GM23248 (cell line): ENCODE measurements at regions not wholly inside any gene's neighbourhood (a gene's known extent, or its start where the extent isn't known, plus 50 kb on each side); places are given as distances from the start of the nearest gene placed in this dataset.

Experiments used
- DNase-seq: peaks from one replicate; pipeline ENCODE4 v3.0.0-alpha.2; 2015
- H2AFZ ChIP-seq: fragments of 200-600 bp; sonication (generic); 2 replicates; pipeline ENCODE4 v1.6.1; 2016; ENCODE audit warnings: antibody characterized with exemption
- H3F3A ChIP-seq: fragments of 200-600 bp; sonication (generic); 2 replicates; pipeline ENCODE4 v1.6.1; 2016; ENCODE audit warnings: mild to moderate bottlenecking, antibody characterized with exemption, mixed run types; ENCODE audit not compliant: insufficient read depth
- H3K27ac ChIP-seq: fragments of 200-600 bp; sonication (generic); 2 replicates; pipeline ENCODE4 v1.5.1; 2016; ENCODE audit warnings: mild to moderate bottlenecking
- H3K27me3 ChIP-seq: fragments of 200-600 bp; sonication (generic); replicated peaks from 2 replicates; pipeline ENCODE4 v1.6.1; 2016; ENCODE audit warnings: mild to moderate bottlenecking; ENCODE audit not compliant: insufficient read depth
- H3K36me3 ChIP-seq: fragments of 200-600 bp; sonication (generic); 2 replicates; pipeline ENCODE4 v1.6.1; 2016; ENCODE audit warnings: low read depth, mild to moderate bottlenecking
- H3K4me1 ChIP-seq: fragments of 200-600 bp; sonication (generic); 2 replicates; pipeline ENCODE4 v1.6.1; 2016; ENCODE audit warnings: mild to moderate bottlenecking; ENCODE audit not compliant: insufficient read depth
- H3K4me2 ChIP-seq: fragments of 200-600 bp; sonication (generic); one replicate; pipeline ENCODE4 v1.6.1; 2016; ENCODE audit warnings: mild to moderate bottlenecking; ENCODE audit not compliant: unreplicated experiment
- H3K4me3 ChIP-seq: fragments of 200-600 bp; sonication (generic); 2 replicates; pipeline ENCODE4 v1.5.1; 2016; ENCODE audit warnings: mild to moderate bottlenecking
- H3K79me2 ChIP-seq: fragments of 200-600 bp; sonication (generic); 2 replicates; pipeline ENCODE4 v1.6.1; 2016; ENCODE audit warnings: mild to moderate bottlenecking; ENCODE audit not compliant: insufficient read depth
- H3K9ac ChIP-seq: fragments of 200-600 bp; sonication (generic); 2 replicates; pipeline ENCODE4 v1.6.1; 2016; ENCODE audit warnings: mild to moderate bottlenecking
- H3K9me2 ChIP-seq: fragments of 200-600 bp; sonication (generic); 2 replicates; pipeline ENCODE4 v1.6.1; 2016; ENCODE audit warnings: mixed run types, mild to moderate bottlenecking, moderate library complexity; ENCODE audit not compliant: insufficient read depth
- H3K9me3 ChIP-seq: fragments of 200-600 bp; sonication (generic); one replicate; pipeline ENCODE4 v1.6.1; 2017; ENCODE audit warnings: low read depth
- H4K20me1 ChIP-seq: fragments of 200-600 bp; sonication (generic); 2 replicates; pipeline ENCODE4 v1.6.0; 2016; ENCODE audit not compliant: insufficient read depth
- EZH2 ChIP-seq: fragments of 200-600 bp; sonication (generic); IDR thresholded peaks from 2 replicates; pipeline ENCODE4 v1.6.1; 2018; ENCODE audit warnings: antibody characterized with exemption, mild to moderate bottlenecking; ENCODE audit not compliant: insufficient read depth, poor library complexity, severe bottlenecking
- EZH2phosphoT487 ChIP-seq: fragments of 200-600 bp; sonication (generic); IDR thresholded peaks from 2 replicates; pipeline ENCODE4 v1.6.1; 2018; ENCODE audit warnings: antibody characterized with exemption, moderate library complexity, mild to moderate bottlenecking, low read depth; ENCODE audit not compliant: insufficient read depth
- WGBS, 2 experiments: methylation state at CpG; one replicate each; pipeline ENCODE4 v1.1.6; 2015 to 2017; ENCODE audit warnings: low lambda C conversion rate in 2 of 2, low coverage in 1 of 2; ENCODE audit errors: missing lambda C conversion rate in 2 of 2; 5-methylcytosine and 5-hydroxymethylcytosine counted together
- in situ Hi-C: fragments of 300-500 bp; cut with MboI; formaldehyde crosslinking; loops from 2 replicates; pipeline ENCODE4 v1.15.0; 2020

- DNase-seq = peak; percentile 46
- Histone ChIP-seq H3K79me2 (no peaks in the 10 kb centered on the region), H3K9me2 (no peaks in the 10 kb centered on the region), H3K36me3 (no peaks in the 10 kb centered on the region), H2AFZ (peak overlapping the region; percentile 66), H3K9me3 (no peaks in the 10 kb centered on the region), H3K4me3 (peak overlapping the region; percentile 59), H3K4me2 (peak overlapping the region; percentile 49), H3F3A (no peaks in the 10 kb centered on the region), H4K20me1 (no peaks in the 10 kb centered on the region), H3K27me3 (no peaks in the 10 kb centered on the region), H3K27ac (no peak overlapping the region), H3K9ac (no peak overlapping the region), H3K4me1 (no peaks in the 10 kb centered on the region)
- 45 to 46% methylated on average over 18 of the region's 18 CpGs for WGBS, 2 experiments
- TF ChIP-seq EZH2phosphoT487 (no peak), EZH2 (no peak)
- in situ Hi-C loops = no loop called here
Observed at GRCh38 chr16:74107795-74108610, 188.6 kb upstream of the PSMD7 start.

- WGBS, 2 experiments = 19 to 30% methylated on average over 2 of the region's 2 CpGs
- no peaks in the 10 kb centered on the region for H3K36me3 ChIP-seq
Observed at GRCh38 chr16:74104022-74104421, 192.6 kb upstream of the PSMD7 start.

DNA sequence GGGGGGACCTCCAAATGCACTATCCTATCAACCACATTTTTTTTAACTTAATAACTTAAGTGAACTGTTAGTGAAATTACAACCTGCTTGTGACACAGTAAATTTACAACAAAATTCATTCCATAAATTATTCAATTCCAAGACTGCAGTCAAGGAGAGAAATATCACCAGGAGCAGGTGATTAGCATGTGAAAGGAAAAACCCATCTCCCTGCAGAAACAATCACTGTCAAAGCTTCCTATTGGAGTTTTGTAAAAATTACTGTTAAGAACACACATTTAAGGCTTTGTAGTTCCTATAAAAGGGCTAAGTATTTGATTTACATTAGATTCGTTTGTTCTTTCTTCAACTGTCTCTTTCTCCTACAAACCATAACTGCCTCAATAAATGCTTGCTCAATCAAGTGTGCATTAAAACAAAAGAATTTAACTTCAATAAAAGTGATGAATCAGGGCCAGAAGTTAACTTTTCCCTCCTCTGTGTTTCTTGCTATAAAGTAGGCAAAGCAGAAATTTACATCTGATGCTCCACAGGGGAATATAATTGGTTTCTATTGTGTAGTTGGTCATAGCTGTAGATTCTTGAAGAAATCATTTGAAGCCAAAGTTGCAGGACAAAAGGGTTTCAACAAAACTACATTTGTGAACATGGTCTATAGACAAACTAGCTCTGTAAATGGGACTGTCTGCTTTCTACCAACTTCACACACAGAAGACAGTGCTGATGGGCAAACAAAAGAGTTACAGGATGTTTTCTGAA, 195.1 kb upstream of the PSMD7 start:
- Histone ChIP-seq H3K36me3 (no peaks in the 10 kb centered on the region), H3K27me3 (no peaks in the 10 kb centered on the region), H2AFZ (no peak overlapping the region), H3K4me1 (no peaks in the 10 kb centered on the region), H3F3A (no peaks in the 10 kb centered on the region), H3K9me2 (no peaks in the 10 kb centered on the region), H3K9ac (no peak overlapping the region), H4K20me1 (no peaks in the 10 kb centered on the region), H3K4me3 (no peak overlapping the region), H3K4me2 (no peak overlapping the region), H3K27ac (no peak overlapping the region), H3K9me3 (no peaks in the 10 kb centered on the region), H3K79me2 (no peaks in the 10 kb centered on the region)
- in situ Hi-C loops = no loop called here
- TF ChIP-seq EZH2phosphoT487 (no peak), EZH2 (no peak)
- 18 to 45% methylated on average over 1 of the region's 1 CpG for WGBS, 2 experiments
- DNase-seq = no peak

More at GRCh38 chr16:74104022-74104421, 192.6 kb upstream of the PSMD7 start:
- Histone ChIP-seq H4K20me1 (no peaks in the 10 kb centered on the region), H3K9ac (no peak overlapping the region), H2AFZ (no peak overlapping the region), H3F3A (no peaks in the 10 kb centered on the region), H3K4me2 (no peak overlapping the region), H3K9me3 (no peaks in the 10 kb centered on the region), H3K27ac (no peak overlapping the region), H3K27me3 (no peaks in the 10 kb centered on the region), H3K4me1 (no peaks in the 10 kb centered on the region), H3K9me2 (no peaks in the 10 kb centered on the region), H3K4me3 (no peak overlapping the region), H3K79me2 (no peaks in the 10 kb centered on the region)
- no peak for DNase-seq
- TF ChIP-seq EZH2 (no peak), EZH2phosphoT487 (no peak)
- in situ Hi-C loops = no loop called here

- Histone ChIP-seq H3K36me3 (no peaks in the 10 kb centered on the region), H3F3A (no peaks in the 10 kb centered on the region), H3K79me2 (no peaks in the 10 kb centered on the region), H3K4me2 (no peak overlapping the region), H3K9me3 (no peaks in the 10 kb centered on the region), H3K27ac (no peak overlapping the region), H3K27me3 (no peaks in the 10 kb centered on the region), H3K4me3 (no peak overlapping the region), H4K20me1 (no peaks in the 10 kb centered on the region), H2AFZ (no peak overlapping the region), H3K9ac (no peak overlapping the region), H3K4me1 (no peaks in the 10 kb centered on the region), H3K9me2 (no peaks in the 10 kb centered on the region)
- WGBS, 2 experiments = 22 to 25% methylated on average over 7 of the region's 7 CpGs
- TF ChIP-seq EZH2 = no peak
- TF ChIP-seq EZH2phosphoT487 = no peak
- no peak for DNase-seq
- in situ Hi-C loops = no loop called here
Observed at GRCh38 chr16:74100395-74101326, 196.0 kb upstream of the PSMD7 start.
